ENCODE measurements at regions not wholly inside any gene's neighbourhood (a gene's known extent, or its start where the extent isn't known, plus 50 kb on each side); places are given as distances from the start of the nearest gene placed in this dataset.

DNA sequence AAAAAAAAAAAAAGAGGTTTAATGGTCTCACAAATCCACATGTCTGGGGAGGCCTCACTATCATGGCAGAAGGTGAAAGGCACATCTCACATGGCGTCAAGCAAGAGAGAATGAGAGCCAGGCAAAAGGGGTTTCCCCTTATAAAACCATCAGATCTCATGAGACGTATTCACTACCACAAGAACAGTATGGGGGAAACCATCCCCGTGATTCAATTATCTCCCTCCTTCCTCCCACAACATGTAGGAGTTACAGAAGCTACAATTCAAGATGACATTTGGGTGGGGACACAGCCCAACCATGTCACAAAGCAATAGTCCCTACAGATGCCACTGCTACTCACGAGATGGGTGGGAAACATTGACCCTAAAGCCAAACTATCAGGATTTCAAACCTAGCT, 392.7 kb upstream of the ID2 start:
- ChIA-PET POLR2A (interaction anchor here (1.3 kb wide), 1 partner anchor 393 kb away, joined by 4 read pairs; the partner anchor contains the start of gene ID2), CTCF (ENCODE audit: low intra/inter-chr PET ratio) (no interaction called here)
- no TSS peak for BruUV-seq (replicated peaks)
- H3K27ac ChIP-seq (ENCODE audit: extremely low read depth, low read depth, low read length): no peak overlapping the region
- DNase-seq (ENCODE audit: extremely low read depth in 1 of 4, low spot score in 3 of 4): no peak
- H3K36me3 ChIP-seq (ENCODE audit: control insufficient read depth, insufficient read depth, low read length): no peaks in the 10 kb centered on the region
- no peaks in the 10 kb centered on the region for H3K4me1 ChIP-seq (replicated peaks in 1 of 2; ENCODE audit: control insufficient read depth in 2 of 2, insufficient read depth in 2 of 2, low read length in 2 of 2)
- no peak overlapping the region for H3K4me3 ChIP-seq
- no peak overlapping the region for H3K9ac ChIP-seq (ENCODE audit: insufficient read depth in 1 of 2, low read depth in 2 of 2, low read length in 2 of 2)
- intact Hi-C loops (cut with micrococcal nuclease) (no loop called here), in situ Hi-C loops (cut with MboI) (no loop called here)
- FAIRE-seq: no peak
- no peak for ATAC-seq
- WGBS (ENCODE audit: insufficient coverage, low coverage, missing lambda C conversion rate): 0% methylated on average over 4 of the region's 4 CpGs
- no peak for TF ChIP-seq GTF2A2 (tag; IDR thresholded peaks at IDR 0.05)
- no peak for TF ChIP-seq CHCHD3 (CRISPR knock-in tag; IDR thresholded peaks at IDR 0.05)
- TF ChIP-seq HNRNPLL (IDR thresholded peaks at IDR 0.05; ENCODE audit: low read depth, low read length, poor library complexity, severe bottlenecking): no peak
- TF ChIP-seq, protein P1, sequence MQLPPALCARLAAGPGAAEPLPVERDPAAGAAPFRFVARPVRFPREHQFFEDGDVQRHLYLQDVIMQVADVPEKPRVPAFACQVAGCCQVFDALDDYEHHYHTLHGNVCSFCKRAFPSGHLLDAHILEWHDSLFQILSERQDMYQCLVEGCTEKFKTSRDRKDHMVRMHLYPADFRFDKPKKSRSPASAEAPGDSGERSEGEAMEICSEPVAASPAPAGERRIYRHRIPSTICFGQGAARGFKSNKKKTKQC (CRISPR knock-in tag; IDR thresholded peaks at IDR 0.05): no peak
- TF ChIP-seq KLF16 (IDR thresholded peaks at IDR 0.05): no peak
- H3K9me3 ChIP-seq (replicated peaks; ENCODE audit: control insufficient read depth, insufficient read depth, low read depth, low read length): no peaks in the 10 kb centered on the region
- no peaks in the 10 kb centered on the region for H3K79me2 ChIP-seq (ENCODE audit: control insufficient read depth, insufficient read depth, low read length)
- no peaks in the 10 kb centered on the region for H3K9me1 ChIP-seq (ENCODE audit: control insufficient read depth, insufficient read depth, low read length)
- no peak overlapping the region for H3K4me2 ChIP-seq (ENCODE audit: insufficient read depth, low read length)
- H4K20me1 ChIP-seq (replicated peaks; ENCODE audit: control insufficient read depth, insufficient read depth, low read length): no peaks in the 10 kb centered on the region; the same call in none of the 2 replicates
- H3K27me3 ChIP-seq (ENCODE audit: control insufficient read depth in 2 of 2, insufficient read depth in 2 of 2, low read length in 2 of 2): peaks cover 0 to 19% of the 10 kb centered on the region in 2 experiments; a peak in 3 of 5 replicates
- H2AFZ ChIP-seq (ENCODE audit: low read depth, low read length): no peak overlapping the region

DNA sequence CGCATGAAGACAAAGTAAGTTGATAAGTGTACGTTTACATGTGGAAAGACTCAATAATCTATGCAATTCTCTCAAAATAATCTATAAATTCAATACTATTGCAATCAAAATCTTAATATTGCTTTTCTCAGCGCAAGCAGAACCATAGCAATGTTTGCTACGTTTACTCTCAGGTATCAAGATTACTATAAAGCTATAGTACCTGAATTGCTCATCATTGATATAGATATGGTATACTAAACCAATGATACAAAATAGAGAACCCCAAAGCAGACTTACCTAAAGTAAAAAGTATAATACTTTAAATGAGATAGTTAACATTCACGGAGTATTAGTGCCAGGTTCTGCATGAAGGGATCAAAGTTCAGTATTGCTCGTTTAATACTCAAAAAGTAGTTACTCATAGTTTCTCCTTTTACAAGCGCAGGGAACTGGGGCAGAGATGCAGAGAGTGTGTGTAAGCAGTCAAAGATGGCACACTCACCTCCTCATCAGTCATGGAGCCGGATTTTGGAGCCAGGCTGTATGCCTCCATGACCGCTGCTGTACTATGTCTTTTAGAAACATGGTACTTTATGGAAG, 391.0 kb upstream of the ID2 start:
- Histone ChIP-seq H3K27ac (ENCODE audit: extremely low read depth, low read depth, low read length) (no peak overlapping the region), H2AFZ (ENCODE audit: low read depth, low read length) (no peak overlapping the region), H3K4me2 (ENCODE audit: insufficient read depth, low read length) (no peak overlapping the region), H3K9me1 (ENCODE audit: control insufficient read depth, insufficient read depth, low read length) (no peaks in the 10 kb centered on the region), H3K4me3 (no peak overlapping the region), H3K9me3 (replicated peaks; ENCODE audit: control insufficient read depth, insufficient read depth, low read depth, low read length) (no peaks in the 10 kb centered on the region), H3K36me3 (ENCODE audit: control insufficient read depth, insufficient read depth, low read length) (no peaks in the 10 kb centered on the region), H3K4me1 (replicated peaks in 1 of 2; ENCODE audit: control insufficient read depth in 2 of 2, insufficient read depth in 2 of 2, low read length in 2 of 2) (no peaks in the 10 kb centered on the region), H3K79me2 (ENCODE audit: control insufficient read depth, insufficient read depth, low read length) (no peaks in the 10 kb centered on the region), H3K27me3 (ENCODE audit: control insufficient read depth in 2 of 2, insufficient read depth in 2 of 2, low read length in 2 of 2) (peaks cover 0 to 14% of the 10 kb centered on the region in 2 experiments; a peak in 3 of 5 replicates), H4K20me1 (replicated peaks; ENCODE audit: control insufficient read depth, insufficient read depth, low read length) (no peaks in the 10 kb centered on the region; the same call in 1 of the 2 replicates), H3K9ac (ENCODE audit: insufficient read depth in 1 of 2, low read depth in 2 of 2, low read length in 2 of 2) (no peak overlapping the region)
- in situ Hi-C loops (cut with MboI): no loop called here
- intact Hi-C loops (cut with micrococcal nuclease): no loop called here
- CTCF ChIA-PET (ENCODE audit: low intra/inter-chr PET ratio): no interaction called here
- POLR2A ChIA-PET: no interaction called here
- FAIRE-seq (no peak), ATAC-seq (no peak), DNase-seq (ENCODE audit: extremely low read depth in 1 of 4, low spot score in 3 of 4) (no peak)
- under 1% methylated on average over 9 of the region's 9 CpGs for WGBS (ENCODE audit: insufficient coverage, low coverage, missing lambda C conversion rate)
- no TSS peak for BruUV-seq (replicated peaks)
- TF ChIP-seq, protein P2, sequence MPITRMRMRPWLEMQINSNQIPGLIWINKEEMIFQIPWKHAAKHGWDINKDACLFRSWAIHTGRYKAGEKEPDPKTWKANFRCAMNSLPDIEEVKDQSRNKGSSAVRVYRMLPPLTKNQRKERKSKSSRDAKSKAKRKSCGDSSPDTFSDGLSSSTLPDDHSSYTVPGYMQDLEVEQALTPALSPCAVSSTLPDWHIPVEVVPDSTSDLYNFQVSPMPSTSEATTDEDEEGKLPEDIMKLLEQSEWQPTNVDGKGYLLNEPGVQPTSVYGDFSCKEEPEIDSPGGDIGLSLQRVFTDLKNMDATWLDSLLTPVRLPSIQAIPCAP (CRISPR knock-in tag; IDR thresholded peaks at IDR 0.05; ENCODE audit: borderline replicate concordance): no peak
- TF ChIP-seq NFXL1 (CRISPR knock-in tag; IDR thresholded peaks at IDR 0.05) (no peak), ZNF146 (CRISPR knock-in tag; IDR thresholded peaks at IDR 0.05; ENCODE audit: unreplicated experiment) (no peak), ZNF253 (CRISPR knock-in tag; conservative IDR thresholded peaks at IDR 0.05) (no peak)
- TF ChIP-seq, protein P3, sequence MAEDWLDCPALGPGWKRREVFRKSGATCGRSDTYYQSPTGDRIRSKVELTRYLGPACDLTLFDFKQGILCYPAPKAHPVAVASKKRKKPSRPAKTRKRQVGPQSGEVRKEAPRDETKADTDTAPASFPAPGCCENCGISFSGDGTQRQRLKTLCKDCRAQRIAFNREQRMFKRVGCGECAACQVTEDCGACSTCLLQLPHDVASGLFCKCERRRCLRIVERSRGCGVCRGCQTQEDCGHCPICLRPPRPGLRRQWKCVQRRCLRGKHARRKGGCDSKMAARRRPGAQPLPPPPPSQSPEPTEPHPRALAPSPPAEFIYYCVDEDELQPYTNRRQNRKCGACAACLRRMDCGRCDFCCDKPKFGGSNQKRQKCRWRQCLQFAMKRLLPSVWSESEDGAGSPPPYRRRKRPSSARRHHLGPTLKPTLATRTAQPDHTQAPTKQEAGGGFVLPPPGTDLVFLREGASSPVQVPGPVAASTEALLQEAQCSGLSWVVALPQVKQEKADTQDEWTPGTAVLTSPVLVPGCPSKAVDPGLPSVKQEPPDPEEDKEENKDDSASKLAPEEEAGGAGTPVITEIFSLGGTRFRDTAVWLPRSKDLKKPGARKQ (CRISPR knock-in tag; IDR thresholded peaks at IDR 0.05): no peak
- TF ChIP-seq, protein P4, sequence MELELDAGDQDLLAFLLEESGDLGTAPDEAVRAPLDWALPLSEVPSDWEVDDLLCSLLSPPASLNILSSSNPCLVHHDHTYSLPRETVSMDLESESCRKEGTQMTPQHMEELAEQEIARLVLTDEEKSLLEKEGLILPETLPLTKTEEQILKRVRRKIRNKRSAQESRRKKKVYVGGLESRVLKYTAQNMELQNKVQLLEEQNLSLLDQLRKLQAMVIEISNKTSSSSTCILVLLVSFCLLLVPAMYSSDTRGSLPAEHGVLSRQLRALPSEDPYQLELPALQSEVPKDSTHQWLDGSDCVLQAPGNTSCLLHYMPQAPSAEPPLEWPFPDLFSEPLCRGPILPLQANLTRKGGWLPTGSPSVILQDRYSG (tag; conservative IDR thresholded peaks at IDR 0.05; ENCODE audit: low read depth): no peak

Measured in K562 (cell line).